WTC11 (cell line): ENCODE measurements at regions not wholly inside any gene's neighbourhood (a gene's known extent, or its start where the extent isn't known, plus 50 kb on each side); places are given as distances from the start of the nearest gene placed in this dataset.

Source experiments
- ATAC-seq: fragments of 200-7000 bp; cut with Tn5 transposase; 2 replicates; pipeline ENCODE4 v1.10.0; 2021; ENCODE audit warnings: mild to moderate bottlenecking, moderate library complexity
- CTCF ChIA-PET: fragments of 300-600 bp; sonication (Branson Sonifier 250); formaldehyde crosslinking; loops from one replicate; lab custom pipeline; 2021; ENCODE audit warnings: antibody characterized with exemption; lab: Charles Lee
- POLR2A ChIA-PET: fragments of 350-600 bp; sonication (Branson Sonifier 250); formaldehyde crosslinking; loops from one replicate; lab custom pipeline; 2021; ENCODE audit warnings: antibody characterized with exemption; lab: Charles Lee
- DNase-seq: peaks from one replicate; pipeline ENCODE4 v3.0.0; 2021; ENCODE audit warnings: low spot score
- H3K27ac Mint-ChIP-seq: 2 replicates; pipeline ENCODE4 v1.8.0; 2021; ENCODE audit warnings: mixed read lengths
- H3K27me3 Mint-ChIP-seq: 2 replicates; pipeline ENCODE4 v1.8.0; 2021; ENCODE audit warnings: low read depth, mild to moderate bottlenecking, moderate library complexity, mixed read lengths
- H3K36me3 Mint-ChIP-seq: 2 replicates; pipeline ENCODE4 v1.8.0; 2021; ENCODE audit warnings: mixed read lengths
- H3K4me1 Mint-ChIP-seq: 2 replicates; pipeline ENCODE4 v1.8.0; 2022; ENCODE audit warnings: mixed read lengths
- H3K4me3 Mint-ChIP-seq: 2 replicates; pipeline ENCODE4 v1.8.0; 2021; ENCODE audit warnings: mild to moderate bottlenecking, moderate library complexity, mixed read lengths
- H3K9me3 Mint-ChIP-seq: 2 replicates; pipeline ENCODE4 v1.8.0; 2021; ENCODE audit warnings: mixed read lengths
- ATF6 ChIP-seq: sonication (generic); formaldehyde crosslinking; IDR thresholded peaks from 2 replicates; pipeline ENCODE4 v1.8.1; 2023; ENCODE audit warnings: mild to moderate bottlenecking, missing genetic modification reagents
- CDX4 ChIP-seq: fragments of 250-450 bp; sonication (Bioruptor Pico); IDR thresholded peaks from 2 replicates; pipeline ENCODE4 v1.9.0; 2021; ENCODE audit warnings: moderate library complexity, mild to moderate bottlenecking, inconsistent platforms, borderline replicate concordance
- MLX ChIP-seq: sonication (generic); formaldehyde crosslinking; IDR thresholded peaks from 2 replicates; pipeline ENCODE4 v1.8.1; 2023; ENCODE audit warnings: mild to moderate bottlenecking, missing genetic modification reagents, moderate library complexity
- NR3C1 ChIP-seq: sonication (generic); formaldehyde crosslinking; conservative IDR thresholded peaks from 2 replicates; pipeline ENCODE4 v1.8.1; 2023; ENCODE audit warnings: low read depth, mild to moderate bottlenecking, missing genetic modification reagents
- TEAD1 ChIP-seq: sonication (generic); formaldehyde crosslinking; IDR thresholded peaks from 2 replicates; pipeline ENCODE4 v1.8.0; 2022; ENCODE audit warnings: mild to moderate bottlenecking, missing genetic modification reagents
- ZNF121 ChIP-seq: sonication (generic); formaldehyde crosslinking; IDR thresholded peaks from 2 replicates; pipeline ENCODE4 v1.8.0; 2023; ENCODE audit warnings: missing genetic modification reagents
- ZNF263 ChIP-seq: sonication (generic); formaldehyde crosslinking; IDR thresholded peaks from 2 replicates; pipeline ENCODE4 v1.8.1; 2022; ENCODE audit warnings: low read depth, mild to moderate bottlenecking, moderate library complexity, missing genetic modification reagents
- ZNF396 ChIP-seq: fragments of 250-450 bp; sonication (Bioruptor Pico); IDR thresholded peaks from 2 replicates; pipeline ENCODE4 v1.8.0; 2021; ENCODE audit warnings: mild to moderate bottlenecking, moderate library complexity, borderline replicate concordance
- ZNF416 ChIP-seq: fragments of 250-450 bp; sonication (Bioruptor Pico); IDR thresholded peaks from 2 replicates; pipeline ENCODE4 v1.9.0; 2021; ENCODE audit warnings: mild to moderate bottlenecking, inconsistent platforms
- ZNF532 ChIP-seq: fragments of 250-450 bp; sonication (Bioruptor Pico); IDR thresholded peaks from 2 replicates; pipeline ENCODE4 v1.9.0; 2021; ENCODE audit warnings: mild to moderate bottlenecking, borderline replicate concordance
- TF ChIP-seq, protein P1 (sequence below): sonication (generic); formaldehyde crosslinking; IDR thresholded peaks from 2 replicates; pipeline ENCODE4 v1.8.0; 2023; ENCODE audit warnings: mild to moderate bottlenecking, missing genetic modification reagents
- TF ChIP-seq, protein P2 (sequence below): sonication (generic); formaldehyde crosslinking; IDR thresholded peaks from 2 replicates; pipeline ENCODE4 v1.8.1; 2022; ENCODE audit warnings: missing genetic modification reagents, borderline replicate concordance

DNA sequence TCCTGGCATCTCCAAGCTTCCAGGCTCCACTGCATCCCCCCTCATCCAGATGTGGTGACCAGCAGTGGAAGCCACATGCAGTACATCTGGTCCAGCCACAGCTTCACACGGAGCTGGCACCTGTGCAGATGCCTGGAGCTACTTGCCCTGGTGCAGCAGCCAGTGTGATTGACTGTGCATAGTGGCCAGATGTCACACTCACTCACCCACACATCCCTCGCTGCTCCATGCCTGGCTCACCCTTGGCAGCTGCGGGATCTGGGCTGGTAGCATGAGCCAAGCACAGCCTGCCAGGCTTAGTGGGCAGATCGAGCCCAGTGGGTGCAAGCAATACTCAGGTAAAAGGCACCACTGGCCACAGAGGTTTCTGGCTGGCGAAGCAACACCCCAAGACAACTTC is 398.0 kb upstream of the CNTN4 start:
- no peak for ATAC-seq
- ChIA-PET CTCF (no interaction called here), POLR2A (no interaction called here)
- H3K36me3 Mint-ChIP-seq = peaks cover 53% of the 10 kb centered on the region
- no peak overlapping the region for H3K4me3 Mint-ChIP-seq
- H3K4me1 Mint-ChIP-seq = no peaks in the 10 kb centered on the region
- DNase-seq = no peak
- no peak overlapping the region for H3K27ac Mint-ChIP-seq
- no peak for TF ChIP-seq ZNF532
- TF ChIP-seq CDX4 (CRISPR knock-in tag) = no peak
- no peak for TF ChIP-seq TEAD1 (CRISPR knock-in tag)
- TF ChIP-seq MLX (CRISPR knock-in tag) = no peak
- TF ChIP-seq, protein P1, sequence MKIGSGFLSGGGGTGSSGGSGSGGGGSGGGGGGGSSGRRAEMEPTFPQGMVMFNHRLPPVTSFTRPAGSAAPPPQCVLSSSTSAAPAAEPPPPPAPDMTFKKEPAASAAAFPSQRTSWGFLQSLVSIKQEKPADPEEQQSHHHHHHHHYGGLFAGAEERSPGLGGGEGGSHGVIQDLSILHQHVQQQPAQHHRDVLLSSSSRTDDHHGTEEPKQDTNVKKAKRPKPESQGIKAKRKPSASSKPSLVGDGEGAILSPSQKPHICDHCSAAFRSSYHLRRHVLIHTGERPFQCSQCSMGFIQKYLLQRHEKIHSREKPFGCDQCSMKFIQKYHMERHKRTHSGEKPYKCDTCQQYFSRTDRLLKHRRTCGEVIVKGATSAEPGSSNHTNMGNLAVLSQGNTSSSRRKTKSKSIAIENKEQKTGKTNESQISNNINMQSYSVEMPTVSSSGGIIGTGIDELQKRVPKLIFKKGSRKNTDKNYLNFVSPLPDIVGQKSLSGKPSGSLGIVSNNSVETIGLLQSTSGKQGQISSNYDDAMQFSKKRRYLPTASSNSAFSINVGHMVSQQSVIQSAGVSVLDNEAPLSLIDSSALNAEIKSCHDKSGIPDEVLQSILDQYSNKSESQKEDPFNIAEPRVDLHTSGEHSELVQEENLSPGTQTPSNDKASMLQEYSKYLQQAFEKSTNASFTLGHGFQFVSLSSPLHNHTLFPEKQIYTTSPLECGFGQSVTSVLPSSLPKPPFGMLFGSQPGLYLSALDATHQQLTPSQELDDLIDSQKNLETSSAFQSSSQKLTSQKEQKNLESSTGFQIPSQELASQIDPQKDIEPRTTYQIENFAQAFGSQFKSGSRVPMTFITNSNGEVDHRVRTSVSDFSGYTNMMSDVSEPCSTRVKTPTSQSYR (CRISPR knock-in tag) = no peak
- TF ChIP-seq ZNF263 (CRISPR knock-in tag) = no peak
- peaks cover 6% of the 10 kb centered on the region; the same call in 1 of the 2 replicates for H3K27me3 Mint-ChIP-seq
- H3K9me3 Mint-ChIP-seq = peaks cover 71% of the 10 kb centered on the region

- ChIA-PET POLR2A (no interaction called here), CTCF (no interaction called here)
- TF ChIP-seq NR3C1 (CRISPR knock-in tag) (no peak), ZNF416 (CRISPR knock-in tag) (no peak), ZNF121 (no peak), ZNF396 (CRISPR knock-in tag) (no peak), ATF6 (no peak)
- TF ChIP-seq, protein P1 (CRISPR knock-in tag) = no peak
- TF ChIP-seq, protein P2, sequence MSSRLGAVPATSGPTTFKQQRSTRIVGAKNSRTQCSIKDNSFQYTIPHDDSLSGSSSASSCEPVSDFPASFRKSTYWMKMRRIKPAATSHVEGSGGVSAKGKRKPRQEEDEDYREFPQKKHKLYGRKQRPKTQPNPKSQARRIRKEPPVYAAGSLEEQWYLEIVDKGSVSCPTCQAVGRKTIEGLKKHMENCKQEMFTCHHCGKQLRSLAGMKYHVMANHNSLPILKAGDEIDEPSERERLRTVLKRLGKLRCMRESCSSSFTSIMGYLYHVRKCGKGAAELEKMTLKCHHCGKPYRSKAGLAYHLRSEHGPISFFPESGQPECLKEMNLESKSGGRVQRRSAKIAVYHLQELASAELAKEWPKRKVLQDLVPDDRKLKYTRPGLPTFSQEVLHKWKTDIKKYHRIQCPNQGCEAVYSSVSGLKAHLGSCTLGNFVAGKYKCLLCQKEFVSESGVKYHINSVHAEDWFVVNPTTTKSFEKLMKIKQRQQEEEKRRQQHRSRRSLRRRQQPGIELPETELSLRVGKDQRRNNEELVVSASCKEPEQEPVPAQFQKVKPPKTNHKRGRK (CRISPR knock-in tag) = no peak
- Mint-ChIP-seq H3K36me3 (peaks cover 54% of the 10 kb centered on the region), H3K4me1 (no peaks in the 10 kb centered on the region), H3K4me3 (no peak overlapping the region), H3K9me3 (peaks cover 67% of the 10 kb centered on the region), H3K27ac (no peak overlapping the region), H3K27me3 (0 out of 2 replicates have a peak, but pooled peaks cover 3% of the 10 kb centered on the region)
- ATAC-seq (no peak), DNase-seq (no peak)
These were observed 395.5 kb upstream of the CNTN4 start for GRCh38 chr3:1703169-1703568.
